Fibroblast of lung (primary cell): ENCODE measurements at regions not wholly inside any gene's neighbourhood (a gene's known extent, or its start where the extent isn't known, plus 50 kb on each side); places are given as distances from the start of the nearest gene placed in this dataset.

Source experiments
- DNase-seq, 2 donors: peaks; one replicate each; pipeline versions ENCODE4 v3.0.0 to v3.0.0-alpha.2; 2010; ENCODE audit warnings: low read depth in 2 of 2
- H2AFZ ChIP-seq: 2 replicates; pipeline ENCODE4 v1.5.1; 2012; ENCODE audit warnings: low read length, control low read depth, inconsistent platforms
- H3K27ac ChIP-seq: 2 replicates; pipeline ENCODE4 v1.5.1; 2011; ENCODE audit warnings: low read length, control low read depth; ENCODE audit not compliant: insufficient read depth
- H3K27me3 ChIP-seq: 2 replicates; pipeline ENCODE4 v1.5.1; 2011; ENCODE audit warnings: mild to moderate bottlenecking, low read length; ENCODE audit not compliant: control insufficient read depth, insufficient read depth
- H3K36me3 ChIP-seq: 2 replicates; pipeline ENCODE4 v1.5.1; 2011; ENCODE audit warnings: low read length; ENCODE audit not compliant: control insufficient read depth, insufficient read depth
- H3K4me1 ChIP-seq: 2 replicates; pipeline ENCODE4 v1.5.1; 2011; ENCODE audit warnings: low read length; ENCODE audit not compliant: control insufficient read depth, insufficient read depth; ENCODE audit errors: extremely low read depth
- H3K4me2 ChIP-seq: 2 replicates; pipeline ENCODE4 v1.5.1; 2011; ENCODE audit warnings: low read length, control low read depth; ENCODE audit not compliant: insufficient read depth; ENCODE audit errors: extremely low read depth
- H3K4me3 ChIP-seq, 4 experiments: fragments of 200-600 bp in 1 of 4; sonication (generic) in 1 of 4; replicated peaks in 1 of 4; 2 replicates each; pipeline ENCODE4 v1.5.1; 2011 to 2016; ENCODE audit warnings: low read length in 4 of 4, low read depth in 3 of 4, mild to moderate bottlenecking in 3 of 4, control low read depth in 2 of 4, inconsistent platforms in 1 of 4, mixed read lengths in 1 of 4; ENCODE audit not compliant: insufficient read depth in 1 of 4; ENCODE audit errors: control extremely low read depth in 1 of 4
- H3K79me2 ChIP-seq: 2 replicates; pipeline ENCODE4 v1.5.1; 2012; ENCODE audit warnings: mild to moderate bottlenecking, low read length, inconsistent platforms; ENCODE audit not compliant: control insufficient read depth, insufficient read depth
- H3K9ac ChIP-seq: 2 replicates; pipeline ENCODE4 v1.5.1; 2011; ENCODE audit warnings: mild to moderate bottlenecking, low read length, control low read depth; ENCODE audit not compliant: insufficient read depth
- H3K9me3 ChIP-seq: 2 replicates; pipeline ENCODE4 v1.5.1; 2012; ENCODE audit warnings: low read depth, low read length; ENCODE audit not compliant: control insufficient read depth, insufficient read depth
- H4K20me1 ChIP-seq: 2 replicates; pipeline ENCODE4 v1.5.1; 2011; ENCODE audit warnings: low read length; ENCODE audit not compliant: control insufficient read depth, insufficient read depth; ENCODE audit errors: extremely low read depth
- EZH2 ChIP-seq: IDR thresholded peaks from 2 replicates; pipeline ENCODE4 v1.5.1; 2012; ENCODE audit warnings: low read length, control low read depth, mild to moderate bottlenecking; ENCODE audit errors: missing control alignments
- TF ChIP-seq, protein P1 (sequence below), 2 donors: IDR thresholded peaks in 1 of 2; conservative IDR thresholded peaks in 1 of 2; 1 replicate in 1 of 2; 2 replicates in 1 of 2; pipeline ENCODE4 v1.5.1; 2011 to 2012; ENCODE audit warnings: low read length in 2 of 2, control low read depth in 1 of 2, inconsistent platforms in 1 of 2, low read depth in 1 of 2, mild to moderate bottlenecking in 1 of 2

DNA sequence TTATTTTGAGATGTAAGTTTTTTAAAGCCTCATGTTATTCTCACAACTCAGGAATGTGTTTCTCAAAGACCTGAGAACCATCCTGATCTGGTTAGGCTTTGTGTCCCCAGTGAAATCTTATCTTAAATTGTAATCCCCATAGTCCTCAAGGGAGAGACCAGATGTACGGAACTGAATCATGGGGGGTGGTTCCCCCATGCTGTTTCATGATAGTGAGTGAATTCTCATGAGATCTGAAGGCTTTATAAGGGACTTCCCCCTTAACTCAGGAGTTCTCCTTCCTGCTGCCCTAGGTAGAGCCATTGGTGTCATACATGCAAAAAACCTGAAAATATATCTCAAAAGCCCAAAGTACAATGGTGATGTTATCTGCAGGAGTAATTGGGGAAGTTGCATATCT, 836.7 kb downstream of the CBLN2 start:
- Histone ChIP-seq H3K9me3 (no peaks in the 10 kb centered on the region), H3K9ac (no peak overlapping the region), H3K4me3 (no peak overlapping the region), H3K27ac (no peak overlapping the region), H3K4me2 (no peak overlapping the region), H4K20me1 (no peaks in the 10 kb centered on the region), H3K36me3 (no peaks in the 10 kb centered on the region), H3K79me2 (no peaks in the 10 kb centered on the region), H3K27me3 (no peaks in the 10 kb centered on the region), H3K4me1 (no peaks in the 10 kb centered on the region), H2AFZ (no peak overlapping the region)
- peak in 1 of 2 donors; percentile 0 for DNase-seq
- TF ChIP-seq EZH2 = no peak
- TF ChIP-seq, protein P1, sequence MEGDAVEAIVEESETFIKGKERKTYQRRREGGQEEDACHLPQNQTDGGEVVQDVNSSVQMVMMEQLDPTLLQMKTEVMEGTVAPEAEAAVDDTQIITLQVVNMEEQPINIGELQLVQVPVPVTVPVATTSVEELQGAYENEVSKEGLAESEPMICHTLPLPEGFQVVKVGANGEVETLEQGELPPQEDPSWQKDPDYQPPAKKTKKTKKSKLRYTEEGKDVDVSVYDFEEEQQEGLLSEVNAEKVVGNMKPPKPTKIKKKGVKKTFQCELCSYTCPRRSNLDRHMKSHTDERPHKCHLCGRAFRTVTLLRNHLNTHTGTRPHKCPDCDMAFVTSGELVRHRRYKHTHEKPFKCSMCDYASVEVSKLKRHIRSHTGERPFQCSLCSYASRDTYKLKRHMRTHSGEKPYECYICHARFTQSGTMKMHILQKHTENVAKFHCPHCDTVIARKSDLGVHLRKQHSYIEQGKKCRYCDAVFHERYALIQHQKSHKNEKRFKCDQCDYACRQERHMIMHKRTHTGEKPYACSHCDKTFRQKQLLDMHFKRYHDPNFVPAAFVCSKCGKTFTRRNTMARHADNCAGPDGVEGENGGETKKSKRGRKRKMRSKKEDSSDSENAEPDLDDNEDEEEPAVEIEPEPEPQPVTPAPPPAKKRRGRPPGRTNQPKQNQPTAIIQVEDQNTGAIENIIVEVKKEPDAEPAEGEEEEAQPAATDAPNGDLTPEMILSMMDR (conservative IDR thresholded peaks at IDR 0.05 in 1 of 2, IDR thresholded peaks at IDR 0.05 in 1 of 2; ENCODE audit: low read depth in 1 of 2, low read length in 2 of 2) = no peak

DNA sequence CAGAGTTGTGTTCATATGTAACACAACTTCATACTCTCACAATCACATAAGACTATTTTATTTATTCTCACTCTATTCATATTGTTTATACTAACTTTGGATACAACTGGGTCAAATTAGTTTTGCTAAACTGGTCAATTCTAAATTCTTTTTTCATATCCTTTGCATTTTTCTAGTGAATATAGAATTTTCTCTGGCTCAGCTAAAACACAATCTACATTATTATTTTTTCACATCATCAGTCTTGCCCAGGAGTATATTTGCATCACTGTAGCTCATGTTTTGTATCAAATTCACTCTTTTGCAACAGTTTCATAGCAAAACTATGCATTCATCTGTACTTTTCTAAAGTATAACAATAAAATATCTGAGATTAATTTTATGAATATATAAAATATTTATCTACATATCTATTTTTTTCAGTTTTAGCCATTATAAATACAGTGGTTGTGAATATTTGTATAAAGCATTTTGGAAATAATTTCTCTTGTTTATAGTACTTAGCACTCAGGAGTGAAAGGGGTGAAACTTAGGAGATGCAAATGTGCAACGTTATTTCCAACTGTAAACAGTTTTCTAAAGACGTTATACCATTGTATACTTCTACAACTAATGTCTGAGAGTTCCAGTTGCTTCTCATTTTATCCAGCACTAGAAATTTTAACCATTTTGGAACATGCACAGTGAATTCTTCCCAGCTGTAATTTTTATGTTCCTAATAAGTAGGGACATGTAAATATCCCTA, 854.6 kb downstream of the CBLN2 start:
- Histone ChIP-seq H3K27ac (no peak overlapping the region), H3K4me1 (no peaks in the 10 kb centered on the region), H3K79me2 (no peaks in the 10 kb centered on the region), H3K9me3 (no peaks in the 10 kb centered on the region), H3K4me3 (no peak overlapping the region), H3K9ac (no peak overlapping the region), H4K20me1 (no peaks in the 10 kb centered on the region), H2AFZ (no peak overlapping the region), H3K4me2 (no peak overlapping the region), H3K27me3 (no peaks in the 10 kb centered on the region), H3K36me3 (no peaks in the 10 kb centered on the region)
- DNase-seq = no peak
- TF ChIP-seq, protein P1 (conservative IDR thresholded peaks at IDR 0.05 in 1 of 2, IDR thresholded peaks at IDR 0.05 in 1 of 2; ENCODE audit: low read depth in 1 of 2, low read length in 2 of 2) = no peak
- no peak for TF ChIP-seq EZH2

DNA sequence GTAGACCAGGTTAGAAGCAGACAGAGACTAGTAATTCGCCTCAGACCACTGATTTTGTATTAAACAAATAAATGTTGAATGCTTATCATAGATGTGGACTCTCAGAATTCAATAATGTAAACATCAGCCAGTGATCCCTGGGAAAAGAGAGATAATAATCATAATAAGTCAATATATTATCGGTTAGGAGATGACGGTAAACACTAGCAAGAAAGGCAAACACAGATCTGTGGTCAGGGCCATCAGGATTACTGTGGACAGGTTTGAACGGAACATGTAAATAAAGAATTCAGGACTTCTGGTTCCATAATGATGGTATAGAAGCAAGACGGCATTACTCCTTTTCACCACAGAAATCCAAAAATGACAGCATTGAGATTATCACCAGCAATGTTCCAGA, 861.6 kb downstream of the CBLN2 start:
- Histone ChIP-seq H3K36me3 (no peaks in the 10 kb centered on the region), H3K27me3 (no peaks in the 10 kb centered on the region), H3K79me2 (no peaks in the 10 kb centered on the region), H3K4me3 (no peak overlapping the region), H3K9me3 (no peaks in the 10 kb centered on the region), H3K27ac (no peak overlapping the region), H2AFZ (no peak overlapping the region), H3K4me2 (no peak overlapping the region), H4K20me1 (no peaks in the 10 kb centered on the region), H3K4me1 (no peaks in the 10 kb centered on the region), H3K9ac (no peak overlapping the region)
- peak in 1 of 2 donors; percentile 13 for DNase-seq
- TF ChIP-seq EZH2 = no peak
- TF ChIP-seq, protein P1 (conservative IDR thresholded peaks at IDR 0.05 in 1 of 2, IDR thresholded peaks at IDR 0.05 in 1 of 2; ENCODE audit: low read depth in 1 of 2, low read length in 2 of 2) = no peak
